ENCODE measurements at regions not wholly inside any gene's neighbourhood (a gene's known extent, or its start where the extent isn't known, plus 50 kb on each side); places are given as distances from the start of the nearest gene placed in this dataset.

GRCh38 chr4:129929984-129930383 is 834.0 kb downstream of the C4orf33 start:
- DNase-seq (ENCODE audit: low spot score) (no peak), ATAC-seq (ENCODE audit: low FRiP score) (no peak)
- TF ChIP-seq CTCF (IDR thresholded peaks at IDR 0.05): no peak

GRCh38 chr4:129950217-129950616 is 854.3 kb downstream of the C4orf33 start:
- TF ChIP-seq CTCF (IDR thresholded peaks at IDR 0.05): no peak
- no peak for ATAC-seq (ENCODE audit: low FRiP score)
- no peak for DNase-seq (ENCODE audit: low spot score)

DNA sequence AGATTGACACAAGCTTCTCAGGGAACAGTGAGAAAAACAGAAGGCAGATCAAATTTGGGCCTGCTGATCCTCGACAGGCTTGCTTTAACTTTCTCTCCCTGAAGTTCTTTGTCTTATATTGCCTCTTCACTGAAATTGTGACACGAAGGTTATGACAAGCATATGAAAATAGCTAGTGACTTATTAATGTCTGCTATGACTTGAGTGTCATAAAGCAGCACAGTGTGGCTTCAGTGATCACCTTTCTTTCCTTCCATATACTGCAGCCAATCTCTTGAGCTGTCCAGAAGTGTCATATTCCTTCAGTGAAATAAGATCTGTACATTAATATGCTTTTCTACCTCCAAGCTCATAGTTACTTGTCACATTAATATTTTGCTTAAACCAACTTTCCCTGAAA is 870.2 kb downstream of the C4orf33 start:
- DNase-seq (ENCODE audit: low spot score) (no peak), ATAC-seq (ENCODE audit: low FRiP score) (no peak)
- TF ChIP-seq CTCF (IDR thresholded peaks at IDR 0.05): no peak

GRCh38 chr4:129968366-129968765 is 872.4 kb downstream of the C4orf33 start:
- TF ChIP-seq CTCF (IDR thresholded peaks at IDR 0.05): no peak
- ATAC-seq (ENCODE audit: low FRiP score): no peak
- DNase-seq (ENCODE audit: low spot score): no peak

DNA sequence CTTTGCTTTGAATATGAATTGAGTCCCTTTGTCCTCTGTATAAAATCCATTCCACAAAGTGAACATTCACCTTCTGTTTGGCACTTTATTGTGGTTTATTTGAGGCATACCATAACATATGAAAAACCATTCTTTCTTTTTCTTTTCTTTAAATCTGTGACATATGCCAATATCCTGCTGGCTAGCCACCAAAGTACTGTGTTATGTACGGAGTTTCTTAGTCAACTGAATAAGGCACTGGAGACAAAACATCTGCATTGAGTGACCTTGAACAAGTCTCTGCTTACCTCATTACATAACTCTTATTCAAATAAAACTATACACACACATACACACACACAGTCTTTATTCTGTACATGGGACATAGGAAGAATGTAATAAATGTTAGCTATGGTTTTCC is 872.8 kb downstream of the C4orf33 start:
- no peak for TF ChIP-seq CTCF (IDR thresholded peaks at IDR 0.05)
- DNase-seq (ENCODE audit: low spot score) (no peak), ATAC-seq (ENCODE audit: low FRiP score) (no peak)

GRCh38 chr4:129970801-129971200 is 874.8 kb downstream of the C4orf33 start:
- TF ChIP-seq CTCF (IDR thresholded peaks at IDR 0.05): no peak
- ATAC-seq (ENCODE audit: low FRiP score) (no peak), DNase-seq (ENCODE audit: low spot score) (no peak)

- no peak for TF ChIP-seq CTCF (IDR thresholded peaks at IDR 0.05)
- DNase-seq (ENCODE audit: low spot score): no peak
- ATAC-seq (ENCODE audit: low FRiP score): no peak
These were observed 875.5 kb downstream of the C4orf33 start for GRCh38 chr4:129971419-129971818.

Measured in omental fat pad (tissue), 3 donors.